HG03060 (cell line): ENCODE measurements at regions not wholly inside any gene's neighbourhood (a gene's known extent, or its start where the extent isn't known, plus 50 kb on each side); places are given as distances from the start of the nearest gene placed in this dataset.

Experiments
- ATAC-seq: cut with Tn5 transposase; IDR thresholded peaks from one replicate; pipeline ENCODE4 v1.9.1; 2021; ENCODE audit warnings: low read depth, moderate number of reproducible peaks; ENCODE audit not compliant: unreplicated experiment

GRCh38 chr16:49084628-49085390 lies 196.8 kb downstream of the CBLN1 start:
- no peak for ATAC-seq

GRCh38 chr16:49081554-49081953 lies 200.1 kb downstream of the CBLN1 start:
- ATAC-seq: no peak

GRCh38 chr16:49081086-49081485 lies 200.6 kb downstream of the CBLN1 start:
- no peak for ATAC-seq

- ATAC-seq: no peak
Measured at GRCh38 chr16:49078571-49078970, 203.1 kb downstream of the CBLN1 start.

GRCh38 chr16:49078104-49078503 lies 203.5 kb downstream of the CBLN1 start:
- ATAC-seq: no peak

GRCh38 chr16:49075709-49076108 lies 205.9 kb downstream of the CBLN1 start:
- no peak for ATAC-seq

- no peak for ATAC-seq
Measured at GRCh38 chr16:49068224-49068623, 213.4 kb downstream of the CBLN1 start.

- ATAC-seq: no peak
Measured at GRCh38 chr16:49067776-49068175, 213.9 kb downstream of the CBLN1 start.

GRCh38 chr16:49061137-49061714 lies 220.4 kb downstream of the CBLN1 start:
- no peak for ATAC-seq

- no peak for ATAC-seq
Measured at GRCh38 chr16:49060728-49061127, 220.9 kb downstream of the CBLN1 start.

- ATAC-seq: no peak
Measured at GRCh38 chr16:49058382-49058781, 223.3 kb downstream of the CBLN1 start.

- no peak for ATAC-seq
Measured at GRCh38 chr16:49057936-49058335, 223.7 kb downstream of the CBLN1 start.

GRCh38 chr16:49057391-49057790 lies 224.2 kb downstream of the CBLN1 start:
- ATAC-seq: no peak

GRCh38 chr16:49056546-49056945 lies 225.1 kb downstream of the CBLN1 start:
- ATAC-seq: no peak

GRCh38 chr16:49055824-49056545 lies 225.7 kb downstream of the CBLN1 start:
- ATAC-seq: peak; percentile 67

GRCh38 chr16:49055291-49055690 lies 226.3 kb downstream of the CBLN1 start:
- no peak for ATAC-seq

GRCh38 chr16:49054606-49055005 lies 227.0 kb downstream of the CBLN1 start:
- ATAC-seq: no peak

- no peak for ATAC-seq
Measured at GRCh38 chr16:49052846-49053245, 228.8 kb downstream of the CBLN1 start.

GRCh38 chr16:49051576-49051975 lies 230.1 kb downstream of the CBLN1 start:
- ATAC-seq: no peak

GRCh38 chr16:49050607-49051006 lies 231.0 kb downstream of the CBLN1 start:
- no peak for ATAC-seq

GRCh38 chr16:49049644-49050043 lies 232.0 kb downstream of the CBLN1 start:
- ATAC-seq: no peak

GRCh38 chr16:49049191-49049590 lies 232.4 kb downstream of the CBLN1 start:
- ATAC-seq: no peak
